ENCODE measurements at regions not wholly inside any gene's neighbourhood (a gene's known extent, or its start where the extent isn't known, plus 50 kb on each side); places are given as distances from the start of the nearest gene placed in this dataset.

GRCh38 chr12:29882846-29883245, 99.1 kb upstream of the TMTC1 start:
- TF ChIP-seq CTCF (IDR thresholded peaks at IDR 0.05) (no peak), EP300 (IDR thresholded peaks at IDR 0.05; ENCODE audit: low read depth) (no peak), POLR2A (IDR thresholded peaks at IDR 0.05) (no peak)
